VCaP (cell line): ENCODE measurements at regions not wholly inside any gene's neighbourhood (a gene's known extent, or its start where the extent isn't known, plus 50 kb on each side); places are given as distances from the start of the nearest gene placed in this dataset.
"Not testable (repeated sequence)": the region's sequence is repeated elsewhere in the genome, so short reads cannot be mapped to it uniquely, and the experiment has no call there.

Experiments
- H3K27ac ChIP-seq: fragments of 450-650 bp; 2 replicates; pipeline ENCODE4 v1.5.1; 2017
- TF ChIP-seq, protein P1 (sequence below): fragments of 450-650 bp; conservative IDR thresholded peaks from 2 replicates; pipeline ENCODE4 v1.5.1; 2017; ENCODE audit warnings: mild to moderate bottlenecking, moderate library complexity

DNA sequence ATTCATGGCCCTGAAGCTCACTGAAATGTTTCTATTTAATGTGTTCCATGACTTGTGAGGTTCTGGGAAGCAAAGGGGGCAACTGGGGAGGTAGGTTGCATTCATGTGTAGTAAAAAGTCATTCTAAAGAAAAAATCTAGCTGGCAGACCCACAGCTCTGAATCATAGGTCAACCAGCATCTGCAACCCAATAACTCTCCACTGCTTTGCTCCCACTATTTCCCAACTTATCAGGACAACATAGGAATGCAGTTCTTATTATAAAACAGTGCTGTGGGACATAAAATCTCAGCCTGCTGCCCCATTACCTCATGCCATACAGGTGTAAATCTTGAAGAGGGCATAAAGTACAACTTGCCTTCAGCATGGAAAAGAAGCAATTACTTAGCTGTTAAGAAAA lies 576.1 kb upstream of the PTBP2 start:
- no peak overlapping the region for H3K27ac ChIP-seq
- TF ChIP-seq, protein P1, sequence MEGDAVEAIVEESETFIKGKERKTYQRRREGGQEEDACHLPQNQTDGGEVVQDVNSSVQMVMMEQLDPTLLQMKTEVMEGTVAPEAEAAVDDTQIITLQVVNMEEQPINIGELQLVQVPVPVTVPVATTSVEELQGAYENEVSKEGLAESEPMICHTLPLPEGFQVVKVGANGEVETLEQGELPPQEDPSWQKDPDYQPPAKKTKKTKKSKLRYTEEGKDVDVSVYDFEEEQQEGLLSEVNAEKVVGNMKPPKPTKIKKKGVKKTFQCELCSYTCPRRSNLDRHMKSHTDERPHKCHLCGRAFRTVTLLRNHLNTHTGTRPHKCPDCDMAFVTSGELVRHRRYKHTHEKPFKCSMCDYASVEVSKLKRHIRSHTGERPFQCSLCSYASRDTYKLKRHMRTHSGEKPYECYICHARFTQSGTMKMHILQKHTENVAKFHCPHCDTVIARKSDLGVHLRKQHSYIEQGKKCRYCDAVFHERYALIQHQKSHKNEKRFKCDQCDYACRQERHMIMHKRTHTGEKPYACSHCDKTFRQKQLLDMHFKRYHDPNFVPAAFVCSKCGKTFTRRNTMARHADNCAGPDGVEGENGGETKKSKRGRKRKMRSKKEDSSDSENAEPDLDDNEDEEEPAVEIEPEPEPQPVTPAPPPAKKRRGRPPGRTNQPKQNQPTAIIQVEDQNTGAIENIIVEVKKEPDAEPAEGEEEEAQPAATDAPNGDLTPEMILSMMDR = no peak

DNA sequence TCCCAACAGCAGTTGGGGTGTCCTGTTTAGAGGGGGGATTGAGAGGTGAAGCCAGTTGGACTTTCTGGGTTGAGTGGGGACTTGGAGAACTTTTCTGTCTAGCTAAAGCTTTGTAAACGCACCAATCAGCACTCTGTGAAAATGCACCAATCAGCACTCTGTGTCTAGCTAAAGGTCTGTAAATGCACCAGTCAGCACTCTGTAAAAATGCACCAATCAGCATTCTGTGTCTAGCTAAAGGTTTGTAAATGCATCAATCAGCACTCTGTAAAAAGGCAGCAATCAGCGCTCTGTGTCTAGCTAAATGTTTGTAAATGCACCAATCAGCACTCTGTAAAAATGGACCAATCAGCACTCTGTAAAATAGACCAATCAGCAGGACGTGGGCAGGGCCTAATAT lies 568.6 kb upstream of the PTBP2 start:
- H3K27ac ChIP-seq = not testable (repeated sequence)

DNA sequence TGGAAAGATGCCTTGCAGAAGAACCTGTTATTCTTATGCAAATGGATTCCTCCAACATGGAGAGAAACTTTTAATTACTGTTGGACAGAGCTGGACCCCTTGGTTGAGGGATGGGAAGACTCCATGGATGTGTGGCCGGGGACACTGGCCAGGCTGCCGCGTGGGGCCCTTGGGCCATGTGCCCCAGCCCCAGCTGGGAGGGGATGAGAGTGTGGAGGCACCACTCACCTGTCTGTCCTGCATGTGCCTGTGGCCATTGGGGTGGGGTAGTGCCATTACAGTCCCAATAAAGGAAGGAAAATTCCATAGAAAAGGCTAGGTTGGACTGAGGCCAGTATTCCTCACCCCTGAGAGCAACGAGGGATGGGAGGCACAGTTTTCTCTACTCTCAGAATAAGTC lies 564.5 kb upstream of the PTBP2 start:
- no peak overlapping the region for H3K27ac ChIP-seq
- TF ChIP-seq, protein P1 = no peak

DNA sequence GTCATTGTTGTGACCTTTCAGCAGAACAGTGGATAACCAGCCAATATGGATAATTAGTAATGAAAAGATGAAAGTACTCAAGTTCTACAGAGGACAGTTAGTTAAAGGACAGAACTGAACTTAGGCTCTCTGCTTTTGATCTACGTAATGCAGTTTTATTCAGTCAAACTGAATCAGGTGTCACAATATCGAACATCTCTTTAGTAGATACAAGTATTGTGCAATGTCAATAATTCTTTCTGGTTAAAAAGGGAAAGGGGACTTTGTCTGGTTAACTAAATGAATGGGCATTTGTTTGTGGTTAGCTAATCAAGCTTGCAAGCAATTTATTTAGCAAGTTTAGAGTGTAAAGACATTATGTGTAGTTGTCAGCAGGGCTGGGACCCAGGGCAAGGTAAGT lies 562.2 kb upstream of the PTBP2 start:
- TF ChIP-seq, protein P1 = no peak
- no peak overlapping the region for H3K27ac ChIP-seq

DNA sequence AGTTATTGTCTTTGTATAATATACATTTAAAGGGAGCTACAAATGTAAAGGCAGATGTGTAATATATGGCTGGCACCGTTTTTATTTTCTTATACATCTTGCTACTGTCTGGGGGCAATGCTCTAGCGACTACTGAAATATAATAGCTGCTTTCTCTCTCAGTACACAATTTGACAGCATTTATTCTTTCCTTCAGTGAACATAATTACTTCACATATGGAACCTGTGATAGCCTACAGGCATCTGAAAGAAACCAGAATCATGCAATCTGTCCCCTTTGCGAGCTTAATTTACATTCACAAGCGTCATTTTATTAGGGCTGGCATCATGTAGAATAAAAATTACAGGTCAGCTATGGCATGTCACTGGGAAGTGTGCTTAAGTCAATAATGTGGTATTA lies 557.5 kb upstream of the PTBP2 start:
- TF ChIP-seq, protein P1 = no peak
- no peak overlapping the region for H3K27ac ChIP-seq

DNA sequence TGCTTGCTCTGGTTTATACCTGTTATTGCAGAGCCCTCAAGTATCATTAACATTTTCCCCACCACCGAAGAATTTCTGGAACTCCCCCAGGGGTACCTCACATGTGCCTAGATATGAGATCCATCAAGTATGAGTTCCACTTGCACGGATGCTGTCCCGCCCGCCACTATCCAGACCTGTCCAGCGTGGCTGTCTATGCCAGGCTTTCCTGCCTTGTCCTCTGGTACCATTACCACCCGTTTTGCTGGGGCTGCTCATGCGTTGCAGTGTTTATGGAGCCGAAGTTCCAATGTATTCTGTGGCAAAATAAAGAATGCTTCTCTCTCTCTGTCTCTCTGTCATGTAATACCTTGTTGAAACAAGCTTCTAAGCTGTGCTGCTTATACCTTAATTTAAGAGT lies 543.5 kb upstream of the PTBP2 start:
- TF ChIP-seq, protein P1 = no peak
- no peak overlapping the region for H3K27ac ChIP-seq

DNA sequence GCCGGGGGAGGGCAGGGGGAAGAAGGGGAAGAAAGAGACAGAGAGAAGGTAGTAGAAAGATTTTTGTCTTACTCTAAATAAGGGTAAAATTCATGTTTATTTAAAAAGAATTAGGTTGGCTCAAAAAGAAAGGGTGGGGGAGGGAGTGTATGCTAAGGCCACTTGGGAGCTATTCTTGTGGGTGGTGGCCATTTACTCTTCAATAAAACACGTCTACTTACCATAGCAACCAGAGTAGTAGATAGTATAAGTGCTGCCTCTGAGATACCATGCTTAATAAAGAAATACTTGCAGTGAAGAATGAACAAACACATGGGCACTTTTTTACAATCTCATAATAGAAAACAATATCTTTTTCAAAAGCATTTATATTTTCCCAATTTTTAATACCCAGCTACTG lies 538.1 kb upstream of the PTBP2 start:
- TF ChIP-seq, protein P1 = no peak
- H3K27ac ChIP-seq = no peak overlapping the region

DNA sequence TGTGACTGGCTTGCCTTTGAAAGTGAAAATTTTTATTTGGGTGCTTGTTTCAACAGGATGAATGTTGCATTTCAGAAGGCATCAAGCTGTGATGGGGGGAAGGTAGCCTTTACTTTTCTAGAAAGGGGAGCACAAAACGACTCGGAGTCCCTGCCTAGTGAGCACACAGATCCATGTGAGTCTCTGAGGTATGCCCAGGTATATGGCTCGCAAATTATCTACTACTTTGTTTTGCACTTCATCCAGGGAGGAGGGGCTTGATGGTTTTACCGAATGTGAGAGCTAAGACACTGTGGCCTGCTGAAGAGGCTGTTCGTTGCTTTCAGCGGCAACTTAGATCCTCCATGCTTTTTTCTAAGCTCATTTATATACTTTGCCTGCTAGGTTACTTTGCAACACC lies 537.7 kb upstream of the PTBP2 start:
- TF ChIP-seq, protein P1 = no peak
- H3K27ac ChIP-seq = no peak overlapping the region
